HG03139 (cell line): ENCODE measurements at regions not wholly inside any gene's neighbourhood (a gene's known extent, or its start where the extent isn't known, plus 50 kb on each side); places are given as distances from the start of the nearest gene placed in this dataset.
"Not testable (repeated sequence)": the region's sequence is repeated elsewhere in the genome, so short reads cannot be mapped to it uniquely, and the experiment has no call there.

Experiments used
- ATAC-seq: cut with Tn5 transposase; IDR thresholded peaks from one replicate; pipeline ENCODE4 v1.9.1; 2021; ENCODE audit not compliant: unreplicated experiment

DNA sequence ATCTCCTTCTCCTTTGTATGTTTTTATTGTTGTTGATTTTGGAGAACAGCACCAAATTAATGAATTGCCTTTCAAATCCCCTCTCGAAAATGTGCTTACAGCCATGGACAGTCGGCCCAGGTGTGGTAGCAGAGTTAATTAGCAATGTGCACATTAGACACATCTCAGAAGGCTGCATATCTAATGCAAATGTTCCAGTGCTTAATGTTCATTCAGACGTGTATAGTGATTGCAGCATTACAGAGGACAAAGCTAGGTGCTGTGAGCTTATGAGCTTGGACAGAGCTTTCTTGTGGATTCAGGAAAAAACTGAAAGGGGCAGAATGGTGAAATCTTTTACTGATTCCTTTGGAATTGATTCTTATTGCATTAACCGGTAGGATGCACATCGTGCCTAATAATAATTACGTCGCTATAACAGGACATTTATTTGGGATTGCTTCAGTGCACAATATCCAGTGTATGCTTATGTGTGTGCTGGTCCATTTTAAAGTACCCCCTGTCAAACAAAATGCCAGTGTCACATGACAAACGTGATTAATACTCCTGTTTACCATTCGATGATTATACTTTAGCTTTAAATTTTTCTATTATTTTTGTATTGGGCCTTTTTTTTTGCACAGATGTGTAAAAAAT lies 552.9 kb upstream of the EPHA5 start:
- no peak for ATAC-seq

GRCh38 chr4:66219401-66219800 lies 549.1 kb upstream of the EPHA5 start:
- no peak for ATAC-seq

GRCh38 chr4:66216252-66216651 lies 546.0 kb upstream of the EPHA5 start:
- no peak for ATAC-seq

DNA sequence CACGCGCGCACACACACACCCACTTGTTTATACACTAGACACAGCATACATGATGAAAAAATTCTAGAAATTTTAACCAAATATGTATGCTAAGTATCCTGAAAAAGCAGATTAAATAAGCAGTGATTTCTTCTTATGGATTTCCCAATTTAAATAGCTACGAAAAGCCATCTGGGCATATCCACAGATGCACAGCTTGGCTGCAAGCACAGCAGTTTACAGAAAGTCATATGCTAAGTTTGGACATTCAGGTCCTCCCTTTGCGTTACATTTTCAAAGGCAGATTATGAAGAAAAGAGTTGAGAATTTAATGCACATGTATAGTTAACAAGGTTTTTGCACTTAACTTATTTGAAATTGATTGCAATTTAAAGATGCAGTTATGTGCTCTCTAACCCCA lies 542.2 kb upstream of the EPHA5 start:
- ATAC-seq = no peak

DNA sequence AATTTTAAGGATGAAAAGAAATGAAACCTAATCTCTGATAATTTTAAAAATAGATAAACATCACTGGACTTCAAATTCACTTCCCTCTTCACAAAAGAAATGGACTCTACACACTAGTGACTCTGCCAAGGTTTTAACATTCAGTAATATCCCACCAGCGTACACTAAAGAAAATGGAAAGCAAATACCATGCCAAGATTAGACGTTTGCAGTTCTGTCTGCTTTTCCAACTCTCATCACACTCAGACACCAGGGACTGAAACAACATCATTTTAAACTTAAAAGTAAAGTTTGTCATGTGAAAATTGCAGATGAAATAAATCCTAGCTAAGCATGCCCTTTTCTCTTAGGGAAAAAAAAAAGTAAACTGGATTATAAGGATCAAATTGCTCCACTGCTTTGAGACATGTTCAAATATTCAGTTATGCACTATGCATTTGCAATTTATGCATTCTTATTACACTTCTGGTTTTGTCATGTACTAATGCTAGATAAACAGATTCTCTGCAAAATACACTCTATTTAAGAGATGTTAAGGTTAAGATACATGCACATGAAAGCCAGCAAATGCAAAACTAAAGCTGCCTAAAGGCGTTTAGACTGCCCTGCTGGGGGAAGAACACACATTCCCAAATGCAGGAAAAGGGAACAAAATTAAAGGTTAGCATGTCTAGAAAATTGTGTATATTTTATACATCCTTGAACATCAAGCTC lies 534.4 kb upstream of the EPHA5 start:
- ATAC-seq = no peak

DNA sequence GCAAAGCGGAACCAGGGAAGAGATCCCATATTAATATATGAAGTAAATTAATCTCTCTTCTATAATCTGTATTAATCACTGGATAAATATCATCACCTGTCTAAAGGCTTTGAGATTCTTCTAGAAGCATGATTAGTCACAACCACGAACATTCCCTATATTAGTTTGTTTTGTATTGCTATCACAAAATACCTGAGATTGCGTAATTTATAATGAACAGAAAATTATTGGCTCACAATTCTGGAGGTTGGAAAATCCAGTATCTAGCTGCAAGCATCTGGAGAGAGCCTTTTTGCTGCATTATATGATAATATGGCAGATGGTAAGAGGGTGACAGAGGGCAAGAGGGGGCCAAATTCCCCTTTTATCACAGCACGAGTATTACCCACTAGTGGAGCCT lies 532.6 kb upstream of the EPHA5 start:
- ATAC-seq = no peak

DNA sequence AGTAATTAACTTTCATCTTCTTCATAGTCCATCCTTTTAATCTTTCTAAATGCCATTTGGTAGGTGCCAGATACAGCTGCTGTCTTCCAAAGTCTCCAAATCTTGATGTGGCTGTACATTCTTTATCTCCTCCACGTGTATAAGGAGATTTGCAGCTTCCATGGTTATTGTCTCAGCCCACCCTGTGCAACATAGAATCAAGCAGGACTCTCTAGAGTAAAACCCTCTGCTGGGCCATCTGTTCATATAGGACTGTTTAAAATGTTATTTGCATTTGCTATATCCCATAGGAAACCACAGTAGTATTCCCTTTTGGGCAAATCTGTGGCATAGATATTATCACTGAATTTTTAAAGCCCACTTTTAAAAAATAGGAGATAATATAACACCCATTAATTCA lies 527.2 kb upstream of the EPHA5 start:
- no peak for ATAC-seq

- ATAC-seq = no peak
These were observed 523.2 kb upstream of the EPHA5 start for GRCh38 chr4:66193487-66193886.

DNA sequence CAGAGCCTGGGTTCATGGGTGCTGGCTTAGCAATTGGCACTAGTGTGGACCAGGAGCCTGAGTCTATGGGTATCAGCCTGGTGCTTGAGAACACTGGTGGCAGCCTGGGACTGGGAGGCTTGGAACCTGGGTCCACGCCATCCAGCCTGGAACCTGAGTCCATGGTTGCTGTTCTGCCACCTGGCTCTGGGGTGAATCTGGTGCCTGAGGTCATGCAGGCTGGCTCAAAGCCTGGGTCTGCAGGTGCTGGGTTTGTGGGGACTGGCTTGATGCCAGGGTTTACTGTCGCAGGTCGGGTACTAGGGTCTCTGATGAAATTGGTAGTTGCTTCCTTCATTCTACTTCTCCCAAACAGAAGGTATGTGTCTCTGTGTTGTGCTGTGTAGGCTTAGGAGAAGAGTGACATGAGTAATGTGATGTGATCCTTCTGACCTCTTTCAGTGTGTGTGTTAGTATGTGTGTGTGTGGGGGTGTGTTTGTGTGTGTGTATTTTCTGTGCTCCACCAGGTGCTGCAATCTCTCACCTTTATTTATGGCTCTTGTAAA lies 517.0 kb upstream of the EPHA5 start:
- no peak for ATAC-seq

GRCh38 chr4:66186095-66186494 lies 515.8 kb upstream of the EPHA5 start:
- no peak for ATAC-seq

DNA sequence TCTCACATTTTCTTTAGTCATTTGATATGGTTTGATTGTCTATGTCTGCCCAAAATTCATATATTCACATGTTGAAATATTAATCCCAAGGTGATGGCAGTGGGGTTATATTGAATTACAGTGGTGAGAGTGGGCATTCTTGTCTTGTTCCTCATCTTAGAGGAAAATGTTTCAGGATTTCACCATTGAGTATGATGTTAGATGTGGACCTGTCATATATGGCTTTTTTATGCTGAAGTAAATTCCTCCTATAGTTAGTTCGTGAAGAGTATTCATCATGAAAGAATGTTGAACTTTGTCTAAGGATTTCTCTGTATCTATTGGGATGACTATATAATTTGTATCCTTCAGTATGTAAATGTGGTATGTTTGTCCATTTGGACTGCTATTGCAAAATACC lies 512.3 kb upstream of the EPHA5 start:
- no peak for ATAC-seq

DNA sequence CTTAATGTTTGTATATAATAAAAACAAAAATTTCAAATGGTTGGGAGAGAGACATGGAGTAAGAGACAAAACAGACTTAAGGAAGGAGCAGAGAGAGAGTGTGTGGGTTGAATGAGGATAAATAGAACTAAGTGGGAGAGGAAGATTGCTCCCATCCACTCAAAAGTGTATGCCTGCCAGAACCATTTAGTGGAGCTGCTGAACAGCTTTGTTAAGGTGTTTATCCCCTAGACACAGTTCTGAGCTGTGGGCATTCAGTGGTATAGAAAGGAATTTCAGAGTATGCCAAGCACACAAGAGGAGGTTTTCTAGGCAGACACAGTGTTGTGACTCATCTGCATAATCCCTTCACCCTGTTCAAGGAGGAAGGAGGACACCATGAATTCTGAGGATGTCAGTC lies 508.6 kb upstream of the EPHA5 start:
- no peak for ATAC-seq

DNA sequence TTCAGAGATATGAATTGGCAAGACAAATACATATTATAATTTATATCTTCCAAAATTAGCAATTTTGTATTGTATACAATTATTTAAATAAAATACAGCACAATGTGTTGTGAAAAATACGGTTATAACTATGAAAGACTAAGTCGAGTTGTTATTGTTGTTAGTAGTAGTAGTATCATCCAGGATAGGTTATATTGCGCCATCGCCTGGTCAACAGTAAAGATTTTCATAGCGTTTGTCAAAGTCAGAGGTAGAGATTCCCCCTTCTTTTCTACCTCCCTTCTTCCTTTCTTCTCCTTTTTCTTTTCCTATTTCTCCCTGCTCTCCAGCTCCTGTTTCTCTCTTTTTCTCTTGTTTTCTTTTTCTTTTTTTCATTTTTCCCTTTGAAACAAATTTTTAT lies 499.1 kb upstream of the EPHA5 start:
- no peak for ATAC-seq

GRCh38 chr4:66164869-66165268 lies 494.6 kb upstream of the EPHA5 start:
- ATAC-seq = no peak

- no peak for ATAC-seq
These were observed 490.3 kb upstream of the EPHA5 start for GRCh38 chr4:66160606-66161005.

DNA sequence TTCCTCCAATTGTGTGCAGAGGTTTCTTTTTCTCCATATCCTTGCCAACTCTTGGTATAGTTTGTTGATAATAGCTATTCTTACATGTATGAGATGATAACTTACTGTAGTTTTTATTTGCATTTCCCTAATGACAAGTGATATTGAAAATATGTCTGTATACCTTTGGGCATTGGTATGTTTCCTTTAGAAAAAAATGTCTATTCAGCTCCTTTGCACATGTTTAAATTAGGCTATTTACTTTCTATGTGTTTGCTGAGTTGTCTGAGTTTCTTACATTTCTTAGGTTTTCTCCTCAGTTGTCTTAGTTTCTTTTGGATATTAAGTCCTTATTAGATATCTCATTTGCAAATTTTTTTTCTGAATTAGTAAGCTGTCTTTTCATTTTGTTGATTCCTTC lies 487.3 kb upstream of the EPHA5 start:
- no peak for ATAC-seq

GRCh38 chr4:66130042-66130441 lies 459.8 kb upstream of the EPHA5 start:
- ATAC-seq = no peak

DNA sequence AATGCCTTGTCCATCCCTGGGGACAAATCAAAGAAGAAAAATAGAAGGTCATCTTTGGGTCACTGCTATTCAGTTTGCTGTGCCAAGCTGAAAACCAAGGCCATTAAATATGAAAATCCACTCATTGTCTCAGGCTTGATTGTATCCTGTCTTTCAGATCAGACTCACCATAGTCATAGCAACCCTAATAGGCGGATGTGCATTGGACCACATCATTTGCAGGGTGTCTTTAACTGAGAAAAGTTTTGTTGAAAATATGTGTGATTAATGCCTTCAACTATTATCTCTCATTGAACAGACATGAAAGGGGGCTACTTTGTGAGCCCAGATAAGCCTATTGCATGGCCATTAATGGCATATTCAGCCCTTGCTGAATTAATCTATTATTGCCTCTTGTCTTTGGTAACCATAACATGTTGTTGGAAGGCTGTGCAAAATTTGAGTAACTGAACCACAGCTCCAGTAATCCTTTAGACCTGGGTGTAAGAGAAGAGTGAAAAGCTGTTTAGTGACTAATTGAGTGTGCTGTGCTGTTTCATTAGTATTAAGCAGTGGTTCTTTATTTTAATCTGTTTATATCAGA lies 453.6 kb upstream of the EPHA5 start:
- no peak for ATAC-seq

GRCh38 chr4:66123190-66123589 lies 452.9 kb upstream of the EPHA5 start:
- no peak for ATAC-seq

- not testable (repeated sequence) for ATAC-seq
These were observed 444.9 kb upstream of the EPHA5 start for GRCh38 chr4:66115231-66115630.

- ATAC-seq = no peak
These were observed 438.6 kb upstream of the EPHA5 start for GRCh38 chr4:66108898-66109297.

DNA sequence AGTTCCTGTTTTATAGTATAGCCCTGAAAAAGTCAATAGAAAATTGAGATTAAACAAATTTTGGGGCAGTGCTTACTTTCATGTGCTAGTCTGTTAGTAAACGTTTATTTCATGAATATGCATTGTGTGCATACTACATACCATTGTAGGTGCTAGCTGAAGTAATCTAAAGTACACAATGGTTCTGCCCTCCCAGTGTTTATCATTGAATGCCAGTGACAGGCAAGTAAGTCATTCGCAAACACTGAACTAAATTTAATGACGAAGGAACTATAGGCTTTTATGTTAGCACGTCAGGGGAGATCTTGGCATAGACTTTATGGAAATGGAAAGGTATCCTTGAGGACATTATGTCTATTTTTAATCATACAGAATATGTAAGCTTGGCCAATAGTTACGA lies 426.9 kb upstream of the EPHA5 start:
- ATAC-seq = no peak
